H9 (cell line): ENCODE measurements at regions not wholly inside any gene's neighbourhood (a gene's known extent, or its start where the extent isn't known, plus 50 kb on each side); places are given as distances from the start of the nearest gene placed in this dataset.

ENCODE experiments used
- DNase-seq: peaks from one replicate; pipeline ENCODE4 v3.0.0-alpha.2; 2017
- H2AFZ ChIP-seq: one replicate; pipeline ENCODE4 v1.6.1; 2013; ENCODE audit warnings: mild to moderate bottlenecking, low read length, control low read depth, moderate library complexity
- H2AK5ac ChIP-seq: 2 replicates; pipeline ENCODE4 v1.6.1; 2013; ENCODE audit warnings: low read length, control low read depth, mixed read lengths; ENCODE audit not compliant: insufficient read length
- H2BK120ac ChIP-seq: one replicate; pipeline ENCODE4 v1.6.1; 2013; ENCODE audit warnings: low read depth, mild to moderate bottlenecking, low read length, control low read depth, inconsistent platforms; ENCODE audit not compliant: poor library complexity, severe bottlenecking
- H2BK12ac ChIP-seq: 2 replicates; pipeline ENCODE4 v1.6.1; 2013; ENCODE audit warnings: low read length, control low read depth, mixed read lengths, low read depth; ENCODE audit not compliant: insufficient read length
- H2BK15ac ChIP-seq: 2 replicates; pipeline ENCODE4 v1.6.1; 2013; ENCODE audit warnings: low read depth, low read length, control low read depth
- H2BK20ac ChIP-seq: one replicate; pipeline ENCODE4 v1.6.1; 2013; ENCODE audit warnings: low read depth, mild to moderate bottlenecking, low read length, control low read depth, inconsistent platforms; ENCODE audit not compliant: poor library complexity, severe bottlenecking
- H2BK5ac ChIP-seq: 2 replicates; pipeline ENCODE4 v1.6.1; 2013; ENCODE audit warnings: low read length, control low read depth, mixed read lengths; ENCODE audit not compliant: insufficient read length
- H3K14ac ChIP-seq: 2 replicates; pipeline ENCODE4 v1.6.1; 2013; ENCODE audit warnings: low read length, control low read depth; ENCODE audit not compliant: insufficient read depth
- H3K18ac ChIP-seq: 2 replicates; pipeline ENCODE4 v1.6.1; 2013; ENCODE audit warnings: low read depth, mild to moderate bottlenecking, mixed read lengths, low read length, control low read depth; ENCODE audit not compliant: insufficient read length
- H3K23ac ChIP-seq: 2 replicates; pipeline ENCODE4 v1.6.1; 2013; ENCODE audit warnings: low read length, control low read depth, mixed read lengths, low read depth; ENCODE audit not compliant: insufficient read length
- H3K23me2 ChIP-seq: 2 replicates; pipeline ENCODE4 v1.6.1; 2013; ENCODE audit warnings: low read depth, mild to moderate bottlenecking, mixed read lengths, low read length, control low read depth; ENCODE audit not compliant: insufficient read length, poor library complexity, severe bottlenecking
- H3K27ac ChIP-seq: 2 replicates; pipeline ENCODE4 v1.5.1; 2013; ENCODE audit warnings: low read length, control low read depth, mixed read lengths, low read depth; ENCODE audit not compliant: insufficient read length
- H3K27me3 ChIP-seq: 2 replicates; pipeline ENCODE4 v1.6.1; 2013; ENCODE audit warnings: low read length, control low read depth, inconsistent platforms; ENCODE audit not compliant: insufficient read depth
- H3K4ac ChIP-seq: 2 replicates; pipeline ENCODE4 v1.6.1; 2013; ENCODE audit warnings: low read depth, mild to moderate bottlenecking, control low read depth, inconsistent platforms, low read length, moderate library complexity
- H3K4me1 ChIP-seq: 2 replicates; pipeline ENCODE4 v1.6.1; 2013; ENCODE audit warnings: low read length, control low read depth, inconsistent platforms; ENCODE audit not compliant: insufficient read depth
- H3K4me2 ChIP-seq: 2 replicates; pipeline ENCODE4 v1.6.1; 2013; ENCODE audit warnings: low read length, control low read depth, mixed read lengths; ENCODE audit not compliant: insufficient read length, insufficient read depth
- H3K56ac ChIP-seq: 2 replicates; pipeline ENCODE4 v1.6.1; 2013; ENCODE audit warnings: low read depth, mild to moderate bottlenecking, mixed read lengths, low read length, control low read depth; ENCODE audit not compliant: insufficient read length
- H3K79me1 ChIP-seq: 2 replicates; pipeline ENCODE4 v1.6.1; 2013; ENCODE audit warnings: low read depth, mild to moderate bottlenecking, moderate library complexity, low read length, control low read depth, inconsistent platforms; ENCODE audit not compliant: insufficient read depth, poor library complexity, severe bottlenecking
- H3K79me2 ChIP-seq: 2 replicates; pipeline ENCODE4 v1.6.1; 2013; ENCODE audit warnings: low read length, control low read depth, inconsistent platforms; ENCODE audit not compliant: insufficient read depth
- H3K9ac ChIP-seq: 2 replicates; pipeline ENCODE4 v1.6.1; 2013; ENCODE audit warnings: low read length, control low read depth, mixed read lengths; ENCODE audit not compliant: insufficient read length; ENCODE audit errors: extremely low read depth
- H3K9me3 ChIP-seq: one replicate; pipeline ENCODE4 v1.6.1; 2013; ENCODE audit warnings: low read depth, low read length, inconsistent platforms; ENCODE audit not compliant: control insufficient read depth
- H3T11ph ChIP-seq: one replicate; pipeline ENCODE4 v1.6.1; 2013; ENCODE audit warnings: mild to moderate bottlenecking, low read length, control low read depth, inconsistent platforms
- H4K20me1 ChIP-seq: one replicate; pipeline ENCODE4 v1.6.1; 2013; ENCODE audit not compliant: control insufficient read depth, insufficient read length, insufficient read depth
- H4K5ac ChIP-seq: 2 replicates; pipeline ENCODE4 v1.6.1; 2013; ENCODE audit warnings: low read depth, mild to moderate bottlenecking, mixed read lengths, low read length, control low read depth; ENCODE audit not compliant: insufficient read length
- H4K8ac ChIP-seq: replicated peaks from 2 replicates; pipeline ENCODE4 v1.6.1; 2013; ENCODE audit warnings: low read length, control low read depth, mixed read lengths, low read depth; ENCODE audit not compliant: insufficient read length
- H4K91ac ChIP-seq: 2 replicates; pipeline ENCODE4 v1.6.1; 2013; ENCODE audit warnings: low read depth, mild to moderate bottlenecking, moderate library complexity, mixed read lengths, low read length, control low read depth; ENCODE audit not compliant: insufficient read length
- H3K27ac Mint-ChIP-seq, 3 experiments: 2 replicates in 2 of 3; 3 replicates in 1 of 3; pipeline ENCODE4 v1.8.0; 2020 to 2021; ENCODE audit warnings: mixed read lengths in 3 of 3, mild to moderate bottlenecking in 1 of 3, moderate library complexity in 1 of 3
- H3K27me3 Mint-ChIP-seq: 2 replicates; pipeline ENCODE4 v1.8.0; 2021; ENCODE audit warnings: low read depth, mild to moderate bottlenecking, moderate library complexity, mixed read lengths
- H3K36me3 Mint-ChIP-seq, 3 experiments: 2 replicates in 2 of 3; 3 replicates in 1 of 3; pipeline ENCODE4 v1.8.0; 2020 to 2021; ENCODE audit warnings: low read depth in 3 of 3, mixed read lengths in 3 of 3; ENCODE audit not compliant: insufficient read depth in 1 of 3
- H3K4me1 Mint-ChIP-seq, 2 experiments: 2 replicates each; pipeline ENCODE4 v1.8.0; 2020; ENCODE audit warnings: mixed read lengths in 2 of 2
- H3K4me3 Mint-ChIP-seq, 2 experiments: 2 replicates in 1 of 2; 3 replicates in 1 of 2; pipeline ENCODE4 v1.8.0; 2020 to 2021; ENCODE audit warnings: mild to moderate bottlenecking in 2 of 2, mixed read lengths in 2 of 2, moderate library complexity in 1 of 2
- H3K9me3 Mint-ChIP-seq, 2 experiments: 2 replicates in 1 of 2; 3 replicates in 1 of 2; pipeline ENCODE4 v1.8.0; 2020; ENCODE audit warnings: mild to moderate bottlenecking in 2 of 2, mixed read lengths in 2 of 2, moderate library complexity in 1 of 2
- WGBS: extraction: QIAGEN DNeasy Blood & Tissue Kit; methylation state at CpG from one replicate; pipeline ENCODE4 v1.1.7; 2013; ENCODE audit warnings: missing lambda C conversion rate, low lambda C conversion rate, mixed read lengths; ENCODE audit not compliant: insufficient read length; ENCODE audit errors: extremely low coverage; 5-methylcytosine and 5-hydroxymethylcytosine counted together
- TF ChIP-seq, protein P1 (sequence below): fragments of 200-600 bp; sonication (generic); conservative IDR thresholded peaks from 3 replicates; pipeline ENCODE4 v1.8.0; 2021; ENCODE audit warnings: antibody characterized with exemption, mild to moderate bottlenecking

- no peak overlapping the region for H2BK20ac ChIP-seq
Measured at GRCh38 chr14:84017495-84017894, 1512.4 kb upstream of the FLRT2 start.

More at GRCh38 chr14:84017495-84017894, 1512.4 kb upstream of the FLRT2 start:
- H3T11ph ChIP-seq, result no peak overlapping the region
- Mint-ChIP-seq H3K27ac (no peak overlapping the region), H3K4me1 (peaks cover 0 to 1% of the 10 kb centered on the region in 2 experiments; a peak in 2 of 4 replicates), H3K4me3 (no peak overlapping the region), H3K9me3 (peaks cover 12 to 13% of the 10 kb centered on the region in 2 experiments), H3K36me3 (peaks cover 0 to 12% (median 6%) of the 10 kb centered on the region in 3 experiments; a peak in 4 of 7 replicates), H3K27me3 (no peaks in the 10 kb centered on the region; the same call in 1 of the 2 replicates)
- no peak overlapping the region for H4K8ac ChIP-seq
- H2AK5ac ChIP-seq, result no peak overlapping the region
- H4K5ac ChIP-seq, result no peak overlapping the region
- no peak overlapping the region for H3K23ac ChIP-seq
- H2BK15ac ChIP-seq, result no peak overlapping the region
- no peaks in the 10 kb centered on the region for H3K27me3 ChIP-seq
- WGBS, result no CpG with 5 or more reads among the region's 7 CpGs
- TF ChIP-seq, protein P1, sequence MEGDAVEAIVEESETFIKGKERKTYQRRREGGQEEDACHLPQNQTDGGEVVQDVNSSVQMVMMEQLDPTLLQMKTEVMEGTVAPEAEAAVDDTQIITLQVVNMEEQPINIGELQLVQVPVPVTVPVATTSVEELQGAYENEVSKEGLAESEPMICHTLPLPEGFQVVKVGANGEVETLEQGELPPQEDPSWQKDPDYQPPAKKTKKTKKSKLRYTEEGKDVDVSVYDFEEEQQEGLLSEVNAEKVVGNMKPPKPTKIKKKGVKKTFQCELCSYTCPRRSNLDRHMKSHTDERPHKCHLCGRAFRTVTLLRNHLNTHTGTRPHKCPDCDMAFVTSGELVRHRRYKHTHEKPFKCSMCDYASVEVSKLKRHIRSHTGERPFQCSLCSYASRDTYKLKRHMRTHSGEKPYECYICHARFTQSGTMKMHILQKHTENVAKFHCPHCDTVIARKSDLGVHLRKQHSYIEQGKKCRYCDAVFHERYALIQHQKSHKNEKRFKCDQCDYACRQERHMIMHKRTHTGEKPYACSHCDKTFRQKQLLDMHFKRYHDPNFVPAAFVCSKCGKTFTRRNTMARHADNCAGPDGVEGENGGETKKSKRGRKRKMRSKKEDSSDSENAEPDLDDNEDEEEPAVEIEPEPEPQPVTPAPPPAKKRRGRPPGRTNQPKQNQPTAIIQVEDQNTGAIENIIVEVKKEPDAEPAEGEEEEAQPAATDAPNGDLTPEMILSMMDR, result no peak
- no peak overlapping the region for H3K4me2 ChIP-seq
- H2BK12ac ChIP-seq, result no peak overlapping the region
- no peak overlapping the region for H3K9ac ChIP-seq
- H3K4ac ChIP-seq, result no peak overlapping the region
- no peak overlapping the region for H3K27ac ChIP-seq
- no peaks in the 10 kb centered on the region for H3K79me2 ChIP-seq
- H3K79me1 ChIP-seq, result no peaks in the 10 kb centered on the region
- no peaks in the 10 kb centered on the region for H3K9me3 ChIP-seq
- H2BK5ac ChIP-seq, result no peak overlapping the region
- H4K91ac ChIP-seq, result no peak overlapping the region
- H3K4me1 ChIP-seq, result no peaks in the 10 kb centered on the region
- no peaks in the 10 kb centered on the region for H3K23me2 ChIP-seq
- no peak overlapping the region for H2AFZ ChIP-seq
- no peaks in the 10 kb centered on the region for H4K20me1 ChIP-seq
- H3K18ac ChIP-seq, result no peak overlapping the region
- no peak overlapping the region for H2BK120ac ChIP-seq
- no peak overlapping the region for H3K14ac ChIP-seq
- no peak for DNase-seq
- H3K56ac ChIP-seq, result no peak overlapping the region
